CD4-positive, alpha-beta T cell (primary cell): ENCODE measurements at regions not wholly inside any gene's neighbourhood (a gene's known extent, or its start where the extent isn't known, plus 50 kb on each side); places are given as distances from the start of the nearest gene placed in this dataset.
"Not testable (repeated sequence)": the region's sequence is repeated elsewhere in the genome, so short reads cannot be mapped to it uniquely, and the experiment has no call there.

ENCODE experiments used
- ATAC-seq: fragments of 200-7000 bp; cut with Tn5 transposase; one replicate; pipeline ENCODE4 v1.10.0; 2022; ENCODE audit warnings: mild to moderate bottlenecking; ENCODE audit not compliant: poor library complexity
- CTCF ChIA-PET: fragments of 350-600 bp; sonication (Branson Sonifier 250); formaldehyde crosslinking; loops from one replicate; lab custom pipeline; 2021; ENCODE audit warnings: antibody characterized with exemption, inconsistent platforms; lab: Charles Lee
- POLR2A ChIA-PET: fragments of 350-600 bp; sonication (Branson Sonifier 250); formaldehyde crosslinking; loops from one replicate; lab custom pipeline; 2021; ENCODE audit warnings: antibody characterized with exemption, inconsistent platforms; lab: Charles Lee
- DNase-seq, 14 experiments: peaks; one replicate each; pipeline ENCODE4 v3.0.0-alpha.2; 2013 to 2020; ENCODE audit warnings: mixed read lengths in 2 of 14
- H3K27ac ChIP-seq, 2 donors: one replicate each; pipeline versions ENCODE4 v1.5.1 to v1.7.0; 2013; ENCODE audit warnings: low read length in 2 of 2, low read depth in 1 of 2, mild to moderate bottlenecking in 1 of 2
- H3K27me3 ChIP-seq, 2 experiments: 1 replicate in 1 of 2; 2 replicates in 1 of 2; pipeline versions ENCODE4 v1.6.1 to v1.7.0; 2013; ENCODE audit warnings: low read length in 2 of 2, control low read depth in 1 of 2, mild to moderate bottlenecking in 1 of 2, moderate library complexity in 1 of 2; ENCODE audit not compliant: insufficient read depth in 2 of 2, control insufficient read depth in 1 of 2
- H3K36me3 ChIP-seq: one replicate; pipeline ENCODE4 v1.6.1; 2013; ENCODE audit warnings: low read length, control low read depth; ENCODE audit not compliant: insufficient read depth
- H3K4me1 ChIP-seq: one replicate; pipeline ENCODE4 v1.6.1; 2013; ENCODE audit warnings: low read length, control low read depth; ENCODE audit not compliant: insufficient read depth
- H3K4me3 ChIP-seq: one replicate; pipeline ENCODE4 v1.5.1; 2013; ENCODE audit warnings: mild to moderate bottlenecking, low read length, moderate library complexity
- H3K9me3 ChIP-seq, 2 experiments: 1 replicate in 1 of 2; 2 replicates in 1 of 2; pipeline versions ENCODE4 v1.6.1 to v1.7.0; 2013; ENCODE audit warnings: low read length in 2 of 2, mild to moderate bottlenecking in 2 of 2, control low read depth in 1 of 2, moderate library complexity in 1 of 2; ENCODE audit not compliant: control insufficient read depth in 1 of 2, insufficient read depth in 1 of 2
- H3K27ac Mint-ChIP-seq: one replicate; pipeline ENCODE4 v1.8.0; 2020; ENCODE audit warnings: mixed read lengths
- H3K27me3 Mint-ChIP-seq: one replicate; pipeline ENCODE4 v1.8.0; 2021; ENCODE audit warnings: mixed read lengths
- H3K36me3 Mint-ChIP-seq: one replicate; pipeline ENCODE4 v1.8.0; 2021; ENCODE audit warnings: low read depth, mixed read lengths
- H3K4me1 Mint-ChIP-seq: one replicate; pipeline ENCODE4 v1.8.0; 2021; ENCODE audit warnings: low read depth, mixed read lengths
- H3K4me3 Mint-ChIP-seq: one replicate; pipeline ENCODE4 v1.8.0; 2020; ENCODE audit warnings: mild to moderate bottlenecking, mixed read lengths
- H3K9me3 Mint-ChIP-seq: one replicate; pipeline ENCODE4 v1.8.0; 2020; ENCODE audit warnings: mixed read lengths
- CTCF ChIP-seq: fragments of 200-600 bp; IDR thresholded peaks from one replicate; pipeline ENCODE4 v1.8.0; 2022; ENCODE audit warnings: antibody characterized with exemption, mild to moderate bottlenecking
- intact Hi-C, 2 experiments: fragments of 100-400 bp; cut with DNase I in 1 of 2; cut with micrococcal nuclease in 1 of 2; formaldehyde crosslinking; loops; one replicate each; pipeline versions ENCODE4 v1.15.1 to v1.9.0; 2023 to 2025; cut with DNase I, micrococcal nuclease

DNA sequence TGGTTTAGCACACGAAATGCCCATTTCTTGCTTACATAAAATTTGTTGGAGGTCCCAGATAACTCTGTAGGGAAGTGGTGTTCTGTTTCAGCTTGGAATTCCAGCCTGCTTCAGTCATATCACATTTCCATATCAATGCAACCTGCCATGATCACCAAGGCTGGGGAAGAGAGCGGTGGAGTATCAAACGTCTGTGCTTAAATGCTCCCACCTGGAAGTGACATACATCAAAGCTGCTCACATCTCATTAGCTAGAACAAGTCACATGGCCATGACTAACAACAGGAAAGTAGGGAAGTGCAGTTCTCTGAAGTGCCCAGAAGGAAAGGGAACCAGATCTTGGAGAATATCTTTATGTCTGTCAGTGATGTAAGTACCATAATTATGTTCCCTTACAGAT, 130.2 kb upstream of the CFAP20DC start:
- TF ChIP-seq CTCF: no peak
- POLR2A ChIA-PET: no interaction called here
- no peaks in the 10 kb centered on the region for H3K36me3 ChIP-seq
- H3K27ac ChIP-seq: no peak overlapping the region
- intact Hi-C loops: no loop called here
- ATAC-seq (no peak), DNase-seq (no peak)
- no peaks in the 10 kb centered on the region for H3K9me3 Mint-ChIP-seq
- no peak overlapping the region for H3K27ac Mint-ChIP-seq
- H3K4me1 ChIP-seq: no peaks in the 10 kb centered on the region
- H3K9me3 ChIP-seq: no peaks in the 10 kb centered on the region
- H3K36me3 Mint-ChIP-seq: no peaks in the 10 kb centered on the region
- no peaks in the 10 kb centered on the region for H3K4me1 Mint-ChIP-seq
- CTCF ChIA-PET: no interaction called here
- no peak overlapping the region for H3K4me3 ChIP-seq
- no peaks in the 10 kb centered on the region for H3K27me3 ChIP-seq
- H3K27me3 Mint-ChIP-seq: peaks cover 10% of the 10 kb centered on the region
- no peak overlapping the region for H3K4me3 Mint-ChIP-seq

GRCh38 chr3:59178698-59179097, 128.9 kb upstream of the CFAP20DC start:
- no peaks in the 10 kb centered on the region for H3K36me3 ChIP-seq
- H3K27ac ChIP-seq: no peak overlapping the region
- no peaks in the 10 kb centered on the region for H3K4me1 ChIP-seq
- Mint-ChIP-seq H3K4me3 (no peak overlapping the region), H3K4me1 (no peaks in the 10 kb centered on the region), H3K36me3 (no peaks in the 10 kb centered on the region), H3K27me3 (peaks cover 10% of the 10 kb centered on the region), H3K27ac (no peak overlapping the region), H3K9me3 (no peaks in the 10 kb centered on the region)
- no peak overlapping the region for H3K4me3 ChIP-seq
- intact Hi-C loops: no loop called here
- DNase-seq (no peak), ATAC-seq (no peak)
- H3K9me3 ChIP-seq: no peaks in the 10 kb centered on the region
- POLR2A ChIA-PET: no interaction called here
- CTCF ChIA-PET: no interaction called here
- H3K27me3 ChIP-seq: no peaks in the 10 kb centered on the region
- TF ChIP-seq CTCF: no peak

GRCh38 chr3:59171491-59171890, 121.7 kb upstream of the CFAP20DC start:
- Histone ChIP-seq H3K27ac (no peak overlapping the region), H3K4me3 (no peak overlapping the region), H3K36me3 (no peaks in the 10 kb centered on the region), H3K4me1 (no peaks in the 10 kb centered on the region), H3K9me3 (no peaks in the 10 kb centered on the region), H3K27me3 (no peaks in the 10 kb centered on the region)
- no peaks in the 10 kb centered on the region for H3K36me3 Mint-ChIP-seq
- no peaks in the 10 kb centered on the region for H3K27me3 Mint-ChIP-seq
- DNase-seq (no peak), ATAC-seq (no peak)
- no peaks in the 10 kb centered on the region for H3K4me1 Mint-ChIP-seq
- H3K4me3 Mint-ChIP-seq: no peak overlapping the region
- TF ChIP-seq CTCF: no peak
- CTCF ChIA-PET: no interaction called here
- H3K9me3 Mint-ChIP-seq: no peaks in the 10 kb centered on the region
- intact Hi-C loops: no loop called here
- POLR2A ChIA-PET: no interaction called here
- H3K27ac Mint-ChIP-seq: no peak overlapping the region

- H3K9me3 Mint-ChIP-seq, POLR2A ChIA-PET, CTCF ChIA-PET, H3K4me1 ChIP-seq, intact Hi-C loops, H3K36me3 Mint-ChIP-seq, H3K4me1 Mint-ChIP-seq, H3K27me3 Mint-ChIP-seq, H3K36me3 ChIP-seq, H3K4me3 ChIP-seq, ATAC-seq, H3K4me3 Mint-ChIP-seq, DNase-seq, H3K27me3 ChIP-seq, H3K27ac ChIP-seq, H3K27ac Mint-ChIP-seq, H3K9me3 ChIP-seq: not testable (repeated sequence)
Observed at GRCh38 chr3:59170166-59170565, 120.3 kb upstream of the CFAP20DC start.
